Loucy (cell line): ENCODE measurements at regions not wholly inside any gene's neighbourhood (a gene's known extent, or its start where the extent isn't known, plus 50 kb on each side); places are given as distances from the start of the nearest gene placed in this dataset.
"Not testable (repeated sequence)": the region's sequence is repeated elsewhere in the genome, so short reads cannot be mapped to it uniquely, and the experiment has no call there.

ENCODE experiments used
- H2AFZ ChIP-seq: fragments of 200-600 bp; sonication (generic); 2 replicates; pipeline ENCODE4 v1.6.0; 2016; ENCODE audit warnings: antibody characterized with exemption, mild to moderate bottlenecking, low read length, moderate library complexity
- H3F3A ChIP-seq: fragments of 200-600 bp; 2 replicates; pipeline ENCODE4 v1.6.0; 2016; ENCODE audit warnings: antibody characterized with exemption, low read depth, mild to moderate bottlenecking
- H3K27me3 ChIP-seq: fragments of 200-600 bp; sonication (generic); 2 replicates; pipeline ENCODE4 v1.6.1; 2014; ENCODE audit warnings: low read length, mild to moderate bottlenecking; ENCODE audit not compliant: insufficient read depth, poor library complexity, severe bottlenecking
- H3K36me3 ChIP-seq: fragments of 200-600 bp; sonication (generic); 2 replicates; pipeline ENCODE4 v1.6.1; 2016; ENCODE audit warnings: low read length; ENCODE audit not compliant: insufficient read depth
- H3K4me1 ChIP-seq: fragments of 200-600 bp; sonication (generic); 2 replicates; pipeline ENCODE4 v1.5.1; 2014; ENCODE audit warnings: low read length, mild to moderate bottlenecking; ENCODE audit not compliant: insufficient read depth, poor library complexity, severe bottlenecking
- H3K4me2 ChIP-seq: fragments of 200-600 bp; sonication (generic); 2 replicates; pipeline ENCODE4 v1.6.0; 2014; ENCODE audit warnings: antibody characterized with exemption, low read length, low read depth, mild to moderate bottlenecking; ENCODE audit not compliant: poor library complexity, severe bottlenecking
- H3K4me3 ChIP-seq: fragments of 200-600 bp; sonication (generic); 2 replicates; pipeline ENCODE4 v1.5.1; 2014; ENCODE audit warnings: low read length, mild to moderate bottlenecking, mixed read lengths; ENCODE audit not compliant: poor library complexity, severe bottlenecking
- H3K79me2 ChIP-seq: fragments of 200-600 bp; sonication (generic); 2 replicates; pipeline ENCODE4 v1.6.1; 2014; ENCODE audit warnings: low read length; ENCODE audit not compliant: insufficient read depth
- H3K9ac ChIP-seq: fragments of 200-600 bp; sonication (generic); 2 replicates; pipeline ENCODE4 v1.6.0; 2014; ENCODE audit warnings: mild to moderate bottlenecking, low read depth, low read length, moderate library complexity; ENCODE audit not compliant: poor library complexity, severe bottlenecking
- H3K9me2 ChIP-seq: fragments of 200-600 bp; sonication (generic); replicated peaks from 2 replicates; pipeline ENCODE4 v1.6.1; 2016; ENCODE audit warnings: low read depth, low read length, mixed read lengths
- H3K9me3 ChIP-seq: fragments of 200-600 bp; sonication (generic); 2 replicates; pipeline ENCODE4 v1.6.1; 2014; ENCODE audit warnings: mild to moderate bottlenecking, antibody characterized with exemption, low read length, low read depth; ENCODE audit not compliant: insufficient read depth
- H4K20me1 ChIP-seq: fragments of 200-600 bp; sonication (generic); 2 replicates; pipeline ENCODE4 v1.6.0; 2014; ENCODE audit warnings: antibody characterized with exemption, low read length, mild to moderate bottlenecking; ENCODE audit not compliant: insufficient read depth, poor library complexity, severe bottlenecking
- EZH2phosphoT487 ChIP-seq: fragments of 200-600 bp; IDR thresholded peaks from 2 replicates; pipeline ENCODE4 v1.6.1; 2018; ENCODE audit warnings: antibody characterized with exemption, mild to moderate bottlenecking, moderate library complexity, borderline replicate concordance
- TF ChIP-seq, protein P1 (sequence below): fragments of 200-600 bp; sonication (generic); conservative IDR thresholded peaks from 2 replicates; pipeline ENCODE4 v1.5.1; 2014; ENCODE audit warnings: mild to moderate bottlenecking, antibody characterized with exemption, low read length

DNA sequence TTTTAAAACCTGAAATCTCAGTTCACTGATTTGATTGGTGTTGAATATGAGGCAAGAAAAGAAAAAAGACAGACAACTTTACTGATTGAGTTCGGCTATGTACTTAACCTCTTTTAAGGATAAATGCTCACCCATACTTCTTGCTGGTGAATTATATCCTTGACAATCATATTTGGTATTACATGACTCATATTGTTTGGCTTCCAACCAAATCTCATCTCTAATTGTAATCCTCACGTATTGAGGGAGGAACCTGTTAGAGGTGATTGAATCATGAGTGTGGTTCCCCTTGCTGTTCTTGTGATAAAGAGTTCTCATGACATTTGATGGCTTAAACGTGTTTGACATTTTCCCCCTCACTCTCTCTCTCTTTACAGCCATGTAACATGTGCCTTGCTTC is 255.6 kb upstream of the IZUMO3 start:
- Histone ChIP-seq H3K4me1 (no peaks in the 10 kb centered on the region), H3F3A (no peaks in the 10 kb centered on the region), H3K36me3 (no peaks in the 10 kb centered on the region), H3K79me2 (no peaks in the 10 kb centered on the region), H2AFZ (no peak overlapping the region), H3K4me3 (no peak overlapping the region), H3K9me3 (no peaks in the 10 kb centered on the region), H3K27me3 (no peaks in the 10 kb centered on the region), H3K9me2 (no peaks in the 10 kb centered on the region), H3K4me2 (no peak overlapping the region), H3K9ac (no peak overlapping the region), H4K20me1 (no peaks in the 10 kb centered on the region)
- TF ChIP-seq, protein P1, sequence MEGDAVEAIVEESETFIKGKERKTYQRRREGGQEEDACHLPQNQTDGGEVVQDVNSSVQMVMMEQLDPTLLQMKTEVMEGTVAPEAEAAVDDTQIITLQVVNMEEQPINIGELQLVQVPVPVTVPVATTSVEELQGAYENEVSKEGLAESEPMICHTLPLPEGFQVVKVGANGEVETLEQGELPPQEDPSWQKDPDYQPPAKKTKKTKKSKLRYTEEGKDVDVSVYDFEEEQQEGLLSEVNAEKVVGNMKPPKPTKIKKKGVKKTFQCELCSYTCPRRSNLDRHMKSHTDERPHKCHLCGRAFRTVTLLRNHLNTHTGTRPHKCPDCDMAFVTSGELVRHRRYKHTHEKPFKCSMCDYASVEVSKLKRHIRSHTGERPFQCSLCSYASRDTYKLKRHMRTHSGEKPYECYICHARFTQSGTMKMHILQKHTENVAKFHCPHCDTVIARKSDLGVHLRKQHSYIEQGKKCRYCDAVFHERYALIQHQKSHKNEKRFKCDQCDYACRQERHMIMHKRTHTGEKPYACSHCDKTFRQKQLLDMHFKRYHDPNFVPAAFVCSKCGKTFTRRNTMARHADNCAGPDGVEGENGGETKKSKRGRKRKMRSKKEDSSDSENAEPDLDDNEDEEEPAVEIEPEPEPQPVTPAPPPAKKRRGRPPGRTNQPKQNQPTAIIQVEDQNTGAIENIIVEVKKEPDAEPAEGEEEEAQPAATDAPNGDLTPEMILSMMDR = no peak
- no peak for TF ChIP-seq EZH2phosphoT487

DNA sequence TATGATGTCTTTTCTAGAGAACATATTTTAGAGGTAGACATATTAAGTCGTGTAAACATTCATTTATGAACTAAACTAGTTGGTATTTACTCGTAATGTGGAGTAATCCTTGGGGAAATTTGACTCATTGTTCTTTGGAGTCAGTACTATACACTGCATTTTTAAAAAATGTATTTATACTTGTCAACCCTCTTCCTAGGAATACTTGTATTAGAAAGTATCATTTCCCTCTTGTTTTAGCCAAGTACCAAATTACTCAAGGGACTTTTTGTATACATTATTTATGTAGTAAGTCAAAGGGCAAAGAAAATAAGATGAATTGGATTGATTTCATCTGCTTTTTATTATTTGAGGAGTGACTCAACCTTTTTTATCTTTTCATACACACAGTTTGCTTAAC is 248.1 kb upstream of the IZUMO3 start:
- Histone ChIP-seq H3K4me1 (no peaks in the 10 kb centered on the region), H3K9ac (no peak overlapping the region), H3K36me3 (no peaks in the 10 kb centered on the region), H3K9me3 (no peaks in the 10 kb centered on the region), H4K20me1 (no peaks in the 10 kb centered on the region), H2AFZ (no peak overlapping the region), H3K9me2 (no peaks in the 10 kb centered on the region), H3K4me2 (no peak overlapping the region), H3K4me3 (no peak overlapping the region), H3K79me2 (no peaks in the 10 kb centered on the region), H3K27me3 (no peaks in the 10 kb centered on the region), H3F3A (no peaks in the 10 kb centered on the region)
- TF ChIP-seq EZH2phosphoT487 = no peak
- TF ChIP-seq, protein P1 = no peak

DNA sequence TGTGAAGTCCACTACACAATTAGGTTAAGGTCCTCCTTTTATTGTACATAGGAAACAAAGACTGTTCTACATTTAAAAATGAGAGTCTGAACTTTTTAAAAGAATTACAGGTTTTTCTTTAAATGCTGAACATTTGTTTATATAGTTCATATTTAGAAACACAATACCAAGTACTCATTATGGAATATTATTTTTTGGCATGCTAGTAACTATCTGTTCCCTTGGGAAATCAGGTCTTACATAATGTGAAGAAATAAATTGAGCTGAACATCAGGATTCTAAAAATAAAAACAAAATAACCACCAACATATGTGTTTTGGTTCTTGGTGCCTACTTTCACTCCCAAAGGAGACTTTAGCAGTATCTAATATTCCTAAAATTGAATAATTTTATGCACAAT is 230.5 kb upstream of the IZUMO3 start:
- H3K36me3 ChIP-seq = no peaks in the 10 kb centered on the region
- H3K9me3 ChIP-seq = no peaks in the 10 kb centered on the region
- H3K9me2 ChIP-seq = no peaks in the 10 kb centered on the region
- no peak overlapping the region for H2AFZ ChIP-seq
- TF ChIP-seq, protein P1 = no peak
- TF ChIP-seq EZH2phosphoT487 = no peak
- no peak overlapping the region for H3K4me3 ChIP-seq
- H3K4me2 ChIP-seq = no peak overlapping the region
- no peaks in the 10 kb centered on the region for H3K27me3 ChIP-seq
- H3K9ac ChIP-seq = no peak overlapping the region
- no peaks in the 10 kb centered on the region for H3F3A ChIP-seq
- H4K20me1 ChIP-seq = no peaks in the 10 kb centered on the region
- no peaks in the 10 kb centered on the region for H3K4me1 ChIP-seq
- no peaks in the 10 kb centered on the region for H3K79me2 ChIP-seq

DNA sequence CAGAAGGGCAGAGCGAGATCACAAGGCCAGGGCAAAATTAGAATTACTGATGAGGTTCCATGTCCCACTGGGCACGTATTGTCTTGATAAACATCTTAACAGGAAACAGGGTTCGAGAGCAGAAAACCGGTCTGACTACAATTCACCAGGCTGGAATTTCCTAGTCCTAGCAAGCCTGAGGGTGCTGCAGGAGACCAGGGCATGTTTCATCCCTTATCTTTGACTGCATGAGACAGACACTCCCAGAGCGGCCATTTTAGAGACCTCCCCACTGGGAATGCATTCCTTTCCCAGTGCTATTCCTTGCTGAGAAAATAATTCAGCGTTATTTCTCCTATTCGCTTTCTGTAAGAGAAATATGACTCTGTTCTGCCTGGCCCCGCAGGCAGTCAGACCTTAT is 228.5 kb upstream of the IZUMO3 start:
- H3K9ac ChIP-seq, H3K9me3 ChIP-seq: not testable (repeated sequence)

More for the DNA sequence above, 228.5 kb upstream of the IZUMO3 start:
- not testable (repeated sequence) for H3K4me3 ChIP-seq, H3K4me2 ChIP-seq, H3K4me1 ChIP-seq, H2AFZ ChIP-seq, H3K79me2 ChIP-seq, H3F3A ChIP-seq, H4K20me1 ChIP-seq, H3K9me2 ChIP-seq, H3K36me3 ChIP-seq, H3K27me3 ChIP-seq
